Astrocyte (in vitro differentiated cells and primary cell): ENCODE measurements at regions not wholly inside any gene's neighbourhood (a gene's known extent, or its start where the extent isn't known, plus 50 kb on each side); places are given as distances from the start of the nearest gene placed in this dataset.
"Not testable (repeated sequence)": the region's sequence is repeated elsewhere in the genome, so short reads cannot be mapped to it uniquely, and the experiment has no call there.

Experiments used
- DNase-seq: peaks from one replicate; pipeline ENCODE4 v3.0.0-alpha.2; 2010; ENCODE audit warnings: low read depth
- FAIRE-seq: peaks from 2 replicates; lab custom pipeline; 2011; peaks lifted over from hg19 to GRCh38; lab: Jason Lieb, UNC
- H2AFZ ChIP-seq: 2 replicates; pipeline ENCODE4 v1.6.0; 2012; ENCODE audit warnings: low read depth, low read length, inconsistent platforms
- H3K27ac ChIP-seq: 2 replicates; pipeline ENCODE4 v1.5.1; 2011; ENCODE audit warnings: low read depth, low read length, inconsistent platforms
- H3K27me3 ChIP-seq: 2 replicates; pipeline ENCODE4 v1.6.0; 2011; ENCODE audit warnings: low read length, inconsistent platforms; ENCODE audit not compliant: insufficient read depth
- H3K36me3 ChIP-seq: 2 replicates; pipeline ENCODE4 v1.5.1; 2011; ENCODE audit warnings: low read length, inconsistent platforms; ENCODE audit not compliant: insufficient read depth
- H3K4me1 ChIP-seq: 2 replicates; pipeline ENCODE4 v1.5.1; 2011; ENCODE audit warnings: low read length, inconsistent platforms; ENCODE audit not compliant: insufficient read depth
- H3K4me2 ChIP-seq: 2 replicates; pipeline ENCODE4 v1.6.0; 2012; ENCODE audit warnings: low read length, inconsistent platforms
- H3K4me3 ChIP-seq: 2 replicates; pipeline ENCODE4 v1.5.1; 2011; ENCODE audit warnings: low read depth, mild to moderate bottlenecking, low read length, inconsistent platforms; ENCODE audit not compliant: insufficient read depth
- H3K79me2 ChIP-seq: 2 replicates; pipeline ENCODE4 v1.6.0; 2012; ENCODE audit warnings: mild to moderate bottlenecking, low read length, inconsistent platforms; ENCODE audit not compliant: insufficient read depth
- H3K9ac ChIP-seq: 2 replicates; pipeline ENCODE4 v1.6.0; 2012; ENCODE audit warnings: mild to moderate bottlenecking, low read length, inconsistent platforms
- H3K9me3 ChIP-seq: 2 replicates; pipeline ENCODE4 v1.5.1; 2012; ENCODE audit warnings: low read depth, mild to moderate bottlenecking, low read length, inconsistent platforms; ENCODE audit not compliant: insufficient read depth
- H4K20me1 ChIP-seq: 2 replicates; pipeline ENCODE4 v1.6.0; 2012; ENCODE audit warnings: low read length, inconsistent platforms; ENCODE audit not compliant: insufficient read depth
- H3K27ac Mint-ChIP-seq: one replicate; pipeline ENCODE4 v1.8.0; 2021; ENCODE audit warnings: mild to moderate bottlenecking, mixed read lengths; ENCODE audit not compliant: unreplicated experiment
- H3K27me3 Mint-ChIP-seq: one replicate; pipeline ENCODE4 v1.8.0; 2021; ENCODE audit warnings: low read depth, mixed read lengths; ENCODE audit not compliant: unreplicated experiment
- H3K36me3 Mint-ChIP-seq: one replicate; pipeline ENCODE4 v1.8.0; 2021; ENCODE audit warnings: low read depth, mixed read lengths; ENCODE audit not compliant: unreplicated experiment
- H3K4me1 Mint-ChIP-seq: one replicate; pipeline ENCODE4 v1.8.0; 2021; ENCODE audit warnings: low read depth, mixed read lengths; ENCODE audit not compliant: unreplicated experiment
- H3K4me3 Mint-ChIP-seq: one replicate; pipeline ENCODE4 v1.8.0; 2021; ENCODE audit warnings: mild to moderate bottlenecking, moderate library complexity, mixed read lengths; ENCODE audit not compliant: unreplicated experiment
- H3K9me3 Mint-ChIP-seq: one replicate; pipeline ENCODE4 v1.8.0; 2021; ENCODE audit warnings: mild to moderate bottlenecking, mixed read lengths; ENCODE audit not compliant: unreplicated experiment
- CTCF ChIP-seq: IDR thresholded peaks from 2 replicates; pipeline ENCODE4 v1.5.1; 2011; ENCODE audit warnings: low read depth, mild to moderate bottlenecking, inconsistent platforms, low read length, moderate library complexity; ENCODE audit not compliant: insufficient read depth
- EZH2 ChIP-seq: IDR thresholded peaks from 2 replicates; pipeline ENCODE4 v1.6.1; 2012; ENCODE audit warnings: mild to moderate bottlenecking, low read length, inconsistent platforms; ENCODE audit not compliant: insufficient read depth

GRCh38 chr10:44278837-44279324 lies 106.0 kb downstream of the CXCL12 start:
- Histone ChIP-seq H3K27ac (no peak overlapping the region), H3K4me3 (no peak overlapping the region), H3K4me1 (no peaks in the 10 kb centered on the region), H4K20me1 (no peaks in the 10 kb centered on the region), H3K4me2 (no peak overlapping the region), H3K36me3 (no peaks in the 10 kb centered on the region), H2AFZ (no peak overlapping the region), H3K27me3 (peaks cover 3% of the 10 kb centered on the region), H3K9me3 (no peaks in the 10 kb centered on the region), H3K79me2 (no peaks in the 10 kb centered on the region), H3K9ac (no peak overlapping the region)
- DNase-seq (peak; percentile 77), FAIRE-seq (no peak)
- TF ChIP-seq CTCF = no peak
- no peak for TF ChIP-seq EZH2
- Mint-ChIP-seq H3K4me3 (no peak overlapping the region), H3K9me3 (peaks cover 9% of the 10 kb centered on the region), H3K4me1 (peaks cover 4% of the 10 kb centered on the region), H3K27me3 (peaks cover 3% of the 10 kb centered on the region), H3K27ac (no peak overlapping the region), H3K36me3 (no peaks in the 10 kb centered on the region)

- not testable (repeated sequence) for H3K27ac Mint-ChIP-seq, H3K4me3 ChIP-seq, H4K20me1 ChIP-seq, FAIRE-seq, H3K27me3 Mint-ChIP-seq, H3K4me1 ChIP-seq, H3K27me3 ChIP-seq, H3K36me3 ChIP-seq, H3K4me2 ChIP-seq, DNase-seq, H3K9me3 ChIP-seq, H3K27ac ChIP-seq, H3K4me3 Mint-ChIP-seq, H3K79me2 ChIP-seq, H3K9ac ChIP-seq, H3K36me3 Mint-ChIP-seq, H2AFZ ChIP-seq, H3K4me1 Mint-ChIP-seq
- peaks cover 11% of the 10 kb centered on the region for H3K9me3 Mint-ChIP-seq
These were observed 116.4 kb downstream of the CXCL12 start for GRCh38 chr10:44268435-44268948.

GRCh38 chr10:44267007-44267406 lies 117.9 kb downstream of the CXCL12 start:
- Histone ChIP-seq H4K20me1 (no peaks in the 10 kb centered on the region), H3K27ac (no peak overlapping the region), H3K27me3 (no peaks in the 10 kb centered on the region), H3K9me3 (no peaks in the 10 kb centered on the region), H3K4me2 (no peak overlapping the region), H3K4me1 (no peaks in the 10 kb centered on the region), H3K36me3 (no peaks in the 10 kb centered on the region), H2AFZ (no peak overlapping the region), H3K9ac (no peak overlapping the region), H3K79me2 (no peaks in the 10 kb centered on the region), H3K4me3 (no peak overlapping the region)
- H3K36me3 Mint-ChIP-seq = no peaks in the 10 kb centered on the region
- no peak for TF ChIP-seq EZH2
- no peak for TF ChIP-seq CTCF
- DNase-seq (no peak), FAIRE-seq (no peak)
- no peak overlapping the region for H3K4me3 Mint-ChIP-seq
- H3K9me3 Mint-ChIP-seq = peaks cover 11% of the 10 kb centered on the region
- no peaks in the 10 kb centered on the region for H3K4me1 Mint-ChIP-seq
- peaks cover 7% of the 10 kb centered on the region for H3K27me3 Mint-ChIP-seq
- H3K27ac Mint-ChIP-seq = no peak overlapping the region
